PC-9 (cell line): ENCODE measurements at regions not wholly inside any gene's neighbourhood (a gene's known extent, or its start where the extent isn't known, plus 50 kb on each side); places are given as distances from the start of the nearest gene placed in this dataset.

ENCODE experiments used
- BruUV-seq: library from RNA; stranded (reverse); fragments of 400-500 nt; replicated peaks from 2 replicates; lab custom pipeline; 2021; lab: Mats Ljungman, UMichigan
- CTCF ChIA-PET: fragments of 300-600 bp; sonication (Branson Sonifier 250); formaldehyde crosslinking; loops from one replicate; lab custom pipeline; 2022; ENCODE audit warnings: antibody characterized with exemption; lab: Charles Lee
- POLR2A ChIA-PET: fragments of 300-600 bp; sonication (Branson Sonifier 250); formaldehyde crosslinking; loops from one replicate; lab custom pipeline; 2022; ENCODE audit warnings: antibody characterized with exemption; ENCODE audit not compliant: unreplicated experiment; lab: Charles Lee
- DNase-seq, 2 experiments: peaks; one replicate each; pipeline versions ENCODE4 v3.0.0 to v3.0.0-alpha.2; 2015 to 2022; ENCODE audit warnings: mixed read lengths in 1 of 2
- H2AFZ ChIP-seq: fragments of 200-600 bp; sonication (generic); 2 replicates; pipeline ENCODE4 v1.8.1; 2017; ENCODE audit warnings: antibody characterized with exemption
- H3F3A ChIP-seq: fragments of 200-600 bp; sonication (generic); 2 replicates; pipeline ENCODE4 v1.8.1; 2017; ENCODE audit warnings: antibody characterized with exemption, mild to moderate bottlenecking, low read depth; ENCODE audit not compliant: insufficient read depth
- H3K27ac ChIP-seq: fragments of 200-600 bp; sonication (generic); 2 replicates; pipeline ENCODE4 v1.6.1; 2016; ENCODE audit warnings: mixed run types
- H3K27me3 ChIP-seq: fragments of 200-600 bp; sonication (generic); 2 replicates; pipeline ENCODE4 v1.6.1; 2016; ENCODE audit warnings: low read depth, mixed run types; ENCODE audit not compliant: insufficient read depth
- H3K36me3 ChIP-seq: fragments of 200-600 bp; sonication (generic); 2 replicates; pipeline ENCODE4 v1.6.1; 2016; ENCODE audit warnings: low read depth, mixed run types
- H3K4me1 ChIP-seq: fragments of 200-600 bp; sonication (generic); replicated peaks from 2 replicates; pipeline ENCODE4 v1.6.1; 2016; ENCODE audit warnings: mixed run types; ENCODE audit not compliant: insufficient read depth
- H3K4me2 ChIP-seq: fragments of 200-600 bp; sonication (generic); 2 replicates; pipeline ENCODE4 v1.6.1; 2017; ENCODE audit warnings: mixed run types
- H3K4me3 ChIP-seq: fragments of 200-600 bp; sonication (generic); 2 replicates; pipeline ENCODE4 v1.6.1; 2016; ENCODE audit warnings: mixed run types
- H3K79me2 ChIP-seq: fragments of 200-600 bp; sonication (generic); 2 replicates; pipeline ENCODE4 v1.6.1; 2017; ENCODE audit warnings: low read depth, mixed run types
- H3K9me2 ChIP-seq: fragments of 200-600 bp; sonication (generic); 2 replicates; pipeline ENCODE4 v1.8.1; 2017; ENCODE audit warnings: mild to moderate bottlenecking; ENCODE audit not compliant: insufficient read depth
- H3K9me3 ChIP-seq: fragments of 200-600 bp; sonication (generic); 2 replicates; pipeline ENCODE4 v1.8.1; 2016; ENCODE audit warnings: low read depth; ENCODE audit not compliant: insufficient read depth
- H4K20me1 ChIP-seq: fragments of 200-600 bp; sonication (generic); 2 replicates; pipeline ENCODE4 v1.8.1; 2017; ENCODE audit not compliant: insufficient read depth
- CTCF ChIP-seq: fragments of 200-600 bp; sonication (generic); conservative IDR thresholded peaks from 2 replicates; pipeline ENCODE4 v1.6.1; 2017; ENCODE audit warnings: mixed run types, antibody characterized with exemption, mild to moderate bottlenecking, moderate library complexity
- EZH2 ChIP-seq: fragments of 200-600 bp; sonication (generic); IDR thresholded peaks from 2 replicates; pipeline ENCODE4 v1.8.0; 2017; ENCODE audit warnings: antibody characterized with exemption, low read depth
- intact Hi-C: fragments of 100-400 bp; cut with micrococcal nuclease; formaldehyde crosslinking; loops from one replicate; pipeline ENCODE4 v1.10.0; 2022; ENCODE audit not compliant: unreplicated experiment

- TF ChIP-seq CTCF (no peak), EZH2 (no peak)
- Histone ChIP-seq H3K4me2 (no peak overlapping the region), H3F3A (no peaks in the 10 kb centered on the region), H3K36me3 (no peaks in the 10 kb centered on the region), H3K4me1 (no peaks in the 10 kb centered on the region), H3K79me2 (no peaks in the 10 kb centered on the region), H3K27ac (no peak overlapping the region), H3K9me3 (no peaks in the 10 kb centered on the region), H3K27me3 (no peaks in the 10 kb centered on the region), H2AFZ (no peak overlapping the region), H3K4me3 (no peak overlapping the region), H3K9me2 (no peaks in the 10 kb centered on the region), H4K20me1 (no peaks in the 10 kb centered on the region)
- ChIA-PET CTCF (no interaction called here), POLR2A (no interaction called here)
- intact Hi-C loops, result no loop called here
- no peak for DNase-seq
- no TSS peak for BruUV-seq
These were observed 476.1 kb upstream of the MPDZ start for GRCh38 chr9:13755551-13755950.

DNA sequence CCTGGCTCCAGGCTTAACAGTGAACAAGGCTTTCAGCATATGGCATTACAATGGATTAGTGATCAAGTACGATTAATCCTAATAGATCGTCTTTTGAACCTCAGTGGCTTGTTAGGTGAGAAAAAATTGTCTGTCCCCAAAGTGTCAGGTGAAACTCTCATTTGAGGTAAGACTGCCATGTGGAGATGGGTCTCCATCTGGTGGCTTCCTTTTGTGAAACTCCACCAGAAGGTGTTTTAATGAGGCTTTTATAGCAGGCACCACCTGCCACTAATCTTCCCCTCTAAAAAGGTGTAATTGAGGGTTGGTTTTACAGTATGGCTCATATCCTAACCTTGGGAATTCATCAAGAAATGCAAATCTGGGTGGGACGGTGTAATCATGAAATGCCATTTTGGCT, 471.1 kb upstream of the MPDZ start:
- Histone ChIP-seq H3K36me3 (no peaks in the 10 kb centered on the region), H4K20me1 (no peaks in the 10 kb centered on the region), H3K27me3 (no peaks in the 10 kb centered on the region), H3K9me2 (no peaks in the 10 kb centered on the region), H3K4me3 (no peak overlapping the region), H2AFZ (no peak overlapping the region), H3K79me2 (no peaks in the 10 kb centered on the region), H3F3A (no peaks in the 10 kb centered on the region), H3K9me3 (no peaks in the 10 kb centered on the region), H3K4me2 (no peak overlapping the region), H3K4me1 (no peaks in the 10 kb centered on the region), H3K27ac (no peak overlapping the region)
- POLR2A ChIA-PET, result no interaction called here
- BruUV-seq, result no TSS peak
- CTCF ChIA-PET, result no interaction called here
- no peak for DNase-seq
- no peak for TF ChIP-seq CTCF
- no peak for TF ChIP-seq EZH2
- intact Hi-C loops, result no loop called here

GRCh38 chr9:13750061-13750460, 470.6 kb upstream of the MPDZ start:
- H3K4me2 ChIP-seq, result no peak overlapping the region
- no peaks in the 10 kb centered on the region for H3F3A ChIP-seq
- no peaks in the 10 kb centered on the region for H3K36me3 ChIP-seq
- no peaks in the 10 kb centered on the region for H3K9me2 ChIP-seq
- H3K27me3 ChIP-seq, result no peaks in the 10 kb centered on the region
- H4K20me1 ChIP-seq, result no peaks in the 10 kb centered on the region
- no peaks in the 10 kb centered on the region for H3K79me2 ChIP-seq
- DNase-seq, result peak; percentile 23 to 77
- H3K4me3 ChIP-seq, result no peak overlapping the region
- ChIA-PET CTCF (no interaction called here), POLR2A (no interaction called here)
- BruUV-seq, result no TSS peak
- no peaks in the 10 kb centered on the region for H3K9me3 ChIP-seq
- TF ChIP-seq CTCF (no peak), EZH2 (no peak)
- intact Hi-C loops, result no loop called here
- H2AFZ ChIP-seq, result no peak overlapping the region
- no peaks in the 10 kb centered on the region for H3K4me1 ChIP-seq
- no peak overlapping the region for H3K27ac ChIP-seq
